Adrenal gland (tissue), 5 donors: ENCODE measurements at regions not wholly inside any gene's neighbourhood (a gene's known extent, or its start where the extent isn't known, plus 50 kb on each side); places are given as distances from the start of the nearest gene placed in this dataset.
"Not testable (repeated sequence)": the region's sequence is repeated elsewhere in the genome, so short reads cannot be mapped to it uniquely, and the experiment has no call there.

Experiments
- POLR2A ChIP-seq, 2 donors: fragments of 450-650 bp; IDR thresholded peaks; one replicate each; pipeline ENCODE4 v1.6.1; 2017; ENCODE audit warnings: antibody characterized with exemption in 2 of 2, mild to moderate bottlenecking in 2 of 2, moderate library complexity in 1 of 2
- TF ChIP-seq, protein P1 (sequence below), 6 experiments: fragments of 450-650 bp in 4 of 6; fragments of 200-600 bp in 2 of 6; sonication (generic) in 1 of 6; IDR thresholded peaks; 1 replicate in 5 of 6; 2 replicates in 1 of 6; pipeline versions ENCODE4 v1.5.1 to v1.8.0; 2016 to 2021; ENCODE audit warnings: antibody characterized with exemption in 6 of 6, mild to moderate bottlenecking in 2 of 6, moderate library complexity in 1 of 6
- donor health status: DM: no; HTN: no; CAD: no.

DNA sequence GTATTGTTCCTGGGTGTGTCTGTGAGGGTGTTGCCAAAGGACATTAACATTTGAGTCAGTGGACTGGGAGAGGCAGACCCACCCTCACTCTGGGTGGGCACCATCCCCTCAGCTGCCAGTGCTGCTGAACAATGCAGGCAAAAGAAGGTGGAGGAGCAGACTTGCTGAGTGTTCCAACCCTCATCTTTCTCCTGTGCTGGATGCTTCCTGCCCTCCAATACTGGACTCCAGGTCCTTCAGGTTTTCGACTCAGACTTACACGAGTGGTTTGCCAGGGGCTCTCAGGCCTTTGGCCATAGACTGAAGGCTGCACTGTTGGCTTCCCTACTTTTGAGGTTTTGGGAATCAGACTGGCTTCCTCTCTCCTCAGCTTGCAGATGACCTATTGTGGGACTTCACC lies 155.0 kb downstream of the THBS2 start:
- TF ChIP-seq, protein P1, sequence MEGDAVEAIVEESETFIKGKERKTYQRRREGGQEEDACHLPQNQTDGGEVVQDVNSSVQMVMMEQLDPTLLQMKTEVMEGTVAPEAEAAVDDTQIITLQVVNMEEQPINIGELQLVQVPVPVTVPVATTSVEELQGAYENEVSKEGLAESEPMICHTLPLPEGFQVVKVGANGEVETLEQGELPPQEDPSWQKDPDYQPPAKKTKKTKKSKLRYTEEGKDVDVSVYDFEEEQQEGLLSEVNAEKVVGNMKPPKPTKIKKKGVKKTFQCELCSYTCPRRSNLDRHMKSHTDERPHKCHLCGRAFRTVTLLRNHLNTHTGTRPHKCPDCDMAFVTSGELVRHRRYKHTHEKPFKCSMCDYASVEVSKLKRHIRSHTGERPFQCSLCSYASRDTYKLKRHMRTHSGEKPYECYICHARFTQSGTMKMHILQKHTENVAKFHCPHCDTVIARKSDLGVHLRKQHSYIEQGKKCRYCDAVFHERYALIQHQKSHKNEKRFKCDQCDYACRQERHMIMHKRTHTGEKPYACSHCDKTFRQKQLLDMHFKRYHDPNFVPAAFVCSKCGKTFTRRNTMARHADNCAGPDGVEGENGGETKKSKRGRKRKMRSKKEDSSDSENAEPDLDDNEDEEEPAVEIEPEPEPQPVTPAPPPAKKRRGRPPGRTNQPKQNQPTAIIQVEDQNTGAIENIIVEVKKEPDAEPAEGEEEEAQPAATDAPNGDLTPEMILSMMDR (IDR thresholded peaks at IDR 0.05) = not testable (repeated sequence)
- not testable (repeated sequence) for TF ChIP-seq POLR2A (IDR thresholded peaks at IDR 0.05)
